VCaP (cell line): ENCODE measurements at regions not wholly inside any gene's neighbourhood (a gene's known extent, or its start where the extent isn't known, plus 50 kb on each side); places are given as distances from the start of the nearest gene placed in this dataset.

Experiments
- H3K27ac ChIP-seq: fragments of 450-650 bp; 2 replicates; pipeline ENCODE4 v1.5.1; 2017
- CTCF ChIP-seq: fragments of 450-650 bp; conservative IDR thresholded peaks from 2 replicates; pipeline ENCODE4 v1.5.1; 2017; ENCODE audit warnings: mild to moderate bottlenecking, moderate library complexity

DNA sequence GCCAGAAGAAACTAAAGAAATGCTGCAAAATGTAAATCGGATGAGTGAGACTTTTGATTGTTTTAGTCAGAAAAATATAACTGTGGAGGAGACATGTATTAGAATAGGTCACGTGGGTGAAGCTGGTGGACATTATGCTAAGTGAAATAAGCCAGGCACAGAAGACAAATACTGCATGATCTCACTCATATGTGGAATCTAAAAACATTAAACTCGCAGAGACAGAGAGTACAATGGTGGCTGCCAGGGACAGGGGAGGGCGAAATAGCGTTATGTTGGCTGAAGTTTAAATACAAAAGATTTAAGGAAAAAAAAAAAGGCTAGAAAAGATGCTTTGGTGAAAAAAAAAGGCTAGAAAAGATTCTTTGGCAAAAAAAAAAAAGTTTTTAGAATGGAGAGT is 63.5 kb upstream of the HDDC2 start:
- H3K27ac ChIP-seq: no peak overlapping the region

DNA sequence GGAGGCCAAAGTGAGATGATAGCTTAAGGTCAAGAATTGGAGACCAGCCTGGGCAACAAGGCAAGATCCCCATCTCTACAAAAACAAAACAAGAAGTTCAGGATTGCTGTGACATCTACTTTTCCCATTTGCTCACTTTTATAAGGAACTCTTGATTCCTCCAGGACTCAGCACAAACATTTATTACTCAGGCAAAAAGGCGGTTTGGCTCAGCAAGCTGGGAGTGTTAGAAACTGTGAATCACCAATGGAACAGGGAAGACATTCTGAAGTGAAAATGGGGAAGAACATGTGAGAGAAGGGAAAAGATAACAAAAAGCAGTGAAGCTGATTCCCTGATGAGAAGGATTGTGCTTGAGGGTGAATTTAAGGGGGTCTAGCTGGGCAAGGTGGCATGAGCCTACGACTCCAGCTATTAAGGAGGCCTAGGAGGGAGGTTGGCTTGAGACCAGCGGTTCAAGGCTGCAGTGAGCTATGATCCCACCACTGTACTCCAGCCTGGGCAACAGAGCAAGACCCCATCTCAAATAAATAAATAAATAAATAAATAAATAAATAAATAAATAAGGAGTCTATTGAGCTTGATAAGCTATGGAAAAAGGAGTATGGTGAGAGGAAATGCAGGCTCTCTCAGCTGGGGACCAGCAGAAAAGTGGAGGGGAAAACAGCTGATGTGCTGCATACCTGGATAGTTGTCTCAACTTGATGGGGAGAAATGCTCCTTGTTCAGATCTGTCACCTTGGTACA is 65.4 kb upstream of the HDDC2 start:
- no peak for TF ChIP-seq CTCF
- H3K27ac ChIP-seq: no peak overlapping the region

More for the DNA sequence above, 63.5 kb upstream of the HDDC2 start:
- TF ChIP-seq CTCF: no peak

DNA sequence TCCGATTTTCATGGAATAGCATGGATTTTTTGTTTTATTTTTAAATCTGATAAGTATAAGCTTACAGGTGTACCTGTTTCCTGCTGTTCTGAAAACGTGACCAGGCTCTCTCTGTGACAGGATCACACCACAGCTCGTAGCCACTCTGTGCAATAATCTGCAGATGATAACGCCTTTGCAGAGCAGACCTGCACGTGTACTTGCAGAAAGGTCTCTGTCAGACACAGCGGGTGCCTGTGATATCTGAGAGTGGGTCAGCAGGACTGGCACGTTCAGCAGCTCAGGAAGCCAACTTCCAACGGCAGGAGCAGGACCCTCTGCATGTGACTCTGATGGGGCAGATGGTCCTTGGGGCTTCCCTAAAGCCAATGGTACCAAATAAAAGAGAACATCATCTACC is 68.6 kb upstream of the HDDC2 start:
- no peak for TF ChIP-seq CTCF

GRCh38 chr6:125375013-125375412 is 73.2 kb upstream of the HDDC2 start:
- no peak overlapping the region for H3K27ac ChIP-seq
- no peak for TF ChIP-seq CTCF

More for the DNA sequence above, 68.6 kb upstream of the HDDC2 start:
- no peak overlapping the region for H3K27ac ChIP-seq

DNA sequence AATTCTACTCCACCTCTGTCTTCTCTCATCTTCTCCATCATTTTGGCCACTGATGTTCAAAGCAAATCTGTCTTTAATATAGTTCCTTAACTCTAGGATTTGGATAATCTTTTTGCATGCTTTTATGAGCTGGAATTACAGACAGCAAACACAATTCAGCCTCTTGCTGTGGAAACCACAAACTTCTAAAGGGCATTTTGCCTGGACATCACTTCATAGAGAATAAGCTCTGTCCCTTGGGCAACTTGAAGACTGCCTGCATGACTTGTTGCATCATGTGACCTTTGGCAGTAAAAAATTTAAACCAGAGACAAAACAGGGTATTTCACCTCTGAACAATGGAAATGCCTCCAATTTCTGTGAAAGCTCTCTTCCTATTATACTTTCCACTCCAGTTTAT is 74.1 kb upstream of the HDDC2 start:
- H3K27ac ChIP-seq: no peak overlapping the region
- TF ChIP-seq CTCF: no peak

GRCh38 chr6:125377621-125378020 is 75.9 kb upstream of the HDDC2 start:
- TF ChIP-seq CTCF: no peak
- H3K27ac ChIP-seq: no peak overlapping the region

DNA sequence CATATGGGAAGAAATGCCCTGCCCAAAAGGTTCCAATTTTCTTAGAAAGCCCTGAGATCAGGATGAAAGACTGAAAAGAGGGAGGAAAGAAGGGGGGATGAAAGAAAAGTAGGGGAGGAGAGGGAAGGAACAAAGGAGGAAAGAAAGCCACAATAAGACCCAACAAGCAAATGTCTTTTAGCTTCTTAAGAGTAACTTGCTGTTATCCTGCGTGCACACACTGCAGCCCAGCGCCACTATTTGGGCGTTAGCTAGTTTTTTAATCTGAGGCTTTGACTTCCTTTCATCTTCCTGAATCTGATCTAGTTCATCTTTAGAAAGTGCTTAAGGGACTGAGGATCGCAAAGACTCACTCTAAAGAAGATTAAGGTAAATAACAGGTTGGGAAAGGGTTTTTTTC is 77.4 kb upstream of the HDDC2 start:
- no peak for TF ChIP-seq CTCF
- H3K27ac ChIP-seq: no peak overlapping the region
